H4 (cell line): ENCODE measurements at regions not wholly inside any gene's neighbourhood (a gene's known extent, or its start where the extent isn't known, plus 50 kb on each side); places are given as distances from the start of the nearest gene placed in this dataset.

ENCODE experiments used
- DNase-seq: peaks from one replicate; pipeline ENCODE4 v3.0.0-alpha.2; 2015; ENCODE audit warnings: low spot score

GRCh38 chrX:112137276-112137675, 54.7 kb upstream of the TRPC5 start:
- DNase-seq = no peak
